ENCODE measurements at regions not wholly inside any gene's neighbourhood (a gene's known extent, or its start where the extent isn't known, plus 50 kb on each side); places are given as distances from the start of the nearest gene placed in this dataset.
A peak's percentile ranks its signal among the peaks of the same experiment; 100 is the strongest.

GRCh38 chr6:105611606-105612005 is 208.7 kb upstream of the PREP start:
- no peak for DNase-seq (ENCODE audit: low read depth in 2 of 2)

- DNase-seq (ENCODE audit: low read depth in 2 of 2): no peak
Measured at GRCh38 chr6:105609375-105609991, 206.6 kb upstream of the PREP start.

- DNase-seq (ENCODE audit: low read depth in 2 of 2): peak; percentile 92
Measured at GRCh38 chr6:105608711-105609374, 206.0 kb upstream of the PREP start.

- DNase-seq (ENCODE audit: low read depth in 2 of 2): no peak
Measured at GRCh38 chr6:105607636-105608621, 205.0 kb upstream of the PREP start.

GRCh38 chr6:105606831-105607463 is 204.1 kb upstream of the PREP start:
- no peak for DNase-seq (ENCODE audit: low read depth in 2 of 2)

- no peak for DNase-seq (ENCODE audit: low read depth in 2 of 2)
Measured at GRCh38 chr6:105604587-105604884, 201.7 kb upstream of the PREP start.

GRCh38 chr6:105603788-105604586 is 201.1 kb upstream of the PREP start:
- DNase-seq (ENCODE audit: low read depth in 2 of 2): no peak

GRCh38 chr6:105601541-105602236 is 198.8 kb upstream of the PREP start:
- peak; percentile 91 to 93 for DNase-seq (ENCODE audit: low read depth in 2 of 2)

GRCh38 chr6:105600336-105601260 is 197.7 kb upstream of the PREP start:
- no peak for DNase-seq (ENCODE audit: low read depth in 2 of 2)

- no peak for DNase-seq (ENCODE audit: low read depth in 2 of 2)
Measured at GRCh38 chr6:105598264-105598663, 195.4 kb upstream of the PREP start.

- peak; percentile 91 for DNase-seq (ENCODE audit: low read depth in 2 of 2)
Measured at GRCh38 chr6:105596284-105596755, 193.4 kb upstream of the PREP start.

- DNase-seq (ENCODE audit: low read depth in 2 of 2): no peak
Measured at GRCh38 chr6:105595829-105596228, 192.9 kb upstream of the PREP start.

GRCh38 chr6:105594821-105595220 is 191.9 kb upstream of the PREP start:
- no peak for DNase-seq (ENCODE audit: low read depth in 2 of 2)

- DNase-seq (ENCODE audit: low read depth in 2 of 2): no peak
Measured at GRCh38 chr6:105593805-105594671, 191.2 kb upstream of the PREP start.

GRCh38 chr6:105593056-105593690 is 190.3 kb upstream of the PREP start:
- DNase-seq (ENCODE audit: low read depth in 2 of 2): no peak

GRCh38 chr6:105592329-105592728 is 189.4 kb upstream of the PREP start:
- peak; percentile 54 to 71 for DNase-seq (ENCODE audit: low read depth in 2 of 2)

- DNase-seq (ENCODE audit: low read depth in 2 of 2): no peak
Measured at GRCh38 chr6:105591053-105591452, 188.2 kb upstream of the PREP start.

GRCh38 chr6:105588123-105588710 is 185.3 kb upstream of the PREP start:
- no peak for DNase-seq (ENCODE audit: low read depth in 2 of 2)
